ENCODE measurements at regions not wholly inside any gene's neighbourhood (a gene's known extent, or its start where the extent isn't known, plus 50 kb on each side); places are given as distances from the start of the nearest gene placed in this dataset.

- no peak for TF ChIP-seq CTCF (IDR thresholded peaks at IDR 0.05; ENCODE audit: extremely low read depth, insufficient read depth, missing control alignments)
- no peak for DNase-seq (ENCODE audit: low spot score)
- in situ Hi-C loops (cut with MboI; ENCODE audit: low pct_unique_long_range_greater_than_20kb, low sequenced_read_pairs, unreplicated experiment): no loop called here
Measured at GRCh38 chr5:7018198-7018597, 305.0 kb downstream of the TENT4A start.

- DNase-seq (ENCODE audit: low spot score): no peak
- in situ Hi-C loops (cut with MboI; ENCODE audit: low pct_unique_long_range_greater_than_20kb, low sequenced_read_pairs, unreplicated experiment): no loop called here
- no peak for TF ChIP-seq CTCF (IDR thresholded peaks at IDR 0.05; ENCODE audit: extremely low read depth, insufficient read depth, missing control alignments)
Measured at GRCh38 chr5:7018601-7019000, 305.4 kb downstream of the TENT4A start.

- in situ Hi-C loops (cut with MboI; ENCODE audit: low pct_unique_long_range_greater_than_20kb, low sequenced_read_pairs, unreplicated experiment): no loop called here
- DNase-seq (ENCODE audit: low spot score): no peak
- TF ChIP-seq CTCF (IDR thresholded peaks at IDR 0.05; ENCODE audit: extremely low read depth, insufficient read depth, missing control alignments): no peak
Measured at GRCh38 chr5:7036192-7036835, 323.1 kb downstream of the TENT4A start.

- DNase-seq (ENCODE audit: low spot score): no peak
- in situ Hi-C loops (cut with MboI; ENCODE audit: low pct_unique_long_range_greater_than_20kb, low sequenced_read_pairs, unreplicated experiment): no loop called here
- TF ChIP-seq CTCF (IDR thresholded peaks at IDR 0.05; ENCODE audit: extremely low read depth, insufficient read depth, missing control alignments): no peak
Measured at GRCh38 chr5:7039074-7039473, 325.8 kb downstream of the TENT4A start.

GRCh38 chr5:7040111-7040510 lies 326.9 kb downstream of the TENT4A start:
- no peak for TF ChIP-seq CTCF (IDR thresholded peaks at IDR 0.05; ENCODE audit: extremely low read depth, insufficient read depth, missing control alignments)
- in situ Hi-C loops (cut with MboI; ENCODE audit: low pct_unique_long_range_greater_than_20kb, low sequenced_read_pairs, unreplicated experiment): no loop called here
- no peak for DNase-seq (ENCODE audit: low spot score)

- DNase-seq (ENCODE audit: low spot score): no peak
- in situ Hi-C loops (cut with MboI; ENCODE audit: low pct_unique_long_range_greater_than_20kb, low sequenced_read_pairs, unreplicated experiment): no loop called here
- no peak for TF ChIP-seq CTCF (IDR thresholded peaks at IDR 0.05; ENCODE audit: extremely low read depth, insufficient read depth, missing control alignments)
Measured at GRCh38 chr5:7043797-7044196, 330.6 kb downstream of the TENT4A start.

Data from GM13977 (cell line).